Astrocyte of the hippocampus (primary cell): ENCODE measurements at regions not wholly inside any gene's neighbourhood (a gene's known extent, or its start where the extent isn't known, plus 50 kb on each side); places are given as distances from the start of the nearest gene placed in this dataset.

ENCODE experiments used
- DNase-seq: peaks from one replicate; pipeline ENCODE4 v3.0.0; 2011; ENCODE audit warnings: low read depth, low spot score

GRCh38 chr13:79781829-79782540 lies 301.0 kb downstream of the NDFIP2 start:
- DNase-seq: no peak

DNA sequence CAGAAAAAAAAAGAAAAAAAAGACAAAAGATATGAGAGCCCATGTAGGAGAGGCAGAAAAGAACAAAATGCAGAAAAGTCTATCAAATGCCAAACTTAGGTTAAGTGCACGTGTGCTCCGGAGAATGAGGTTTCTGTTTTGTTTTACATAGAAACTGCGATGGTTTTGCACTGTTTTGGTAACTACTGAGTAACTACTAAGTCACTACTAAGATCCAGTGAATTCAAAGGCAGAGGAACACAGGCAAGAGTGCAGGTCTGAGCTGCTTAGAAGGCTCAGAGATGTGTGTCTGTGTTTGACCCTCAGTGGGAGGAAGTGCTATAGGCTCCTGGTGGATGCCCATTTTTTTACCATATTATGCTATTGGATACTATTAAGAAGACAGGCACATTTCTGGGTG lies 299.3 kb downstream of the NDFIP2 start:
- peak; percentile 47 for DNase-seq

DNA sequence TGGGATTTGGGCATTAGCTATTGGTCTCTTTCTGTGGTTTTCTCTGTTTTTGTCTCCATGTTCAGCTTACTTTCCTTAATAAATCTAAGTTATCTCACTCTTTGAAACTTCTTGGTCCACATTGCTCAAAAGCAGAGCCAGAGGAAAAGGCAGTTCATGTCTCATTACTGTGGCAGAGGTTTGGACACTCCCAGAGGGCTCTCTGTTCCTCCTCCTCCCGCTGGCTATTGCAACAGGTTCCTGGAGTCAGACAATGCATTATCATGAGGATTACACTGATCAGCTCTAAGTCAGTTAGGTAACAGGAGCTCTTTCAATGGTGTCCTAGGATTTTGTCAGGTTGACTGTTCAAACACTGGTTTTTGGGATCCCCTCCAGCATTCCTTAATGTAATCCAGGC lies 298.8 kb downstream of the NDFIP2 start:
- peak; percentile 49 for DNase-seq

- DNase-seq: no peak
These were observed 297.9 kb downstream of the NDFIP2 start for GRCh38 chr13:79778741-79779460.

- no peak for DNase-seq
These were observed 296.5 kb downstream of the NDFIP2 start for GRCh38 chr13:79777504-79777903.

- DNase-seq: no peak
These were observed 295.8 kb downstream of the NDFIP2 start for GRCh38 chr13:79776531-79777295.

GRCh38 chr13:79775830-79776229 lies 294.9 kb downstream of the NDFIP2 start:
- DNase-seq: peak; percentile 86

- no peak for DNase-seq
These were observed 291.9 kb downstream of the NDFIP2 start for GRCh38 chr13:79772811-79773210.

DNA sequence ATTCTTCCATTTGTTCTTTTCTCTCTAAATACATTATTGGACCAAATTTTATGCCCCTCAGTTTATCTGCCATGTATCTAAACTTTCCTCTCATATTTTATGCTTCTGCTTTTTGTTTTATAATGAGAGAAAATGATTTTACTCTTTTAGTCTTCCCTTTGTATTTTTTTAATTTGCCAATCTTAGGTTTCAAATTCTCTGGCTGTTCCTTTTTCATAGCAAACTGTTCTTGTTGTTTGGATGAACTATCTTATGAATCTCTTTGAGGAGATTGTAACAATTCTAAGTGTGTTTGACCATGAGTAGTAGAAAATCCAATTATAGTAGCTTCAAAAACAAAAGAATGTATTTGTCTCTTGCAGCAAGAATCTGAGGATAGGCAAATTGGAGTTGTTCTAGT lies 290.5 kb downstream of the NDFIP2 start:
- DNase-seq: no peak

DNA sequence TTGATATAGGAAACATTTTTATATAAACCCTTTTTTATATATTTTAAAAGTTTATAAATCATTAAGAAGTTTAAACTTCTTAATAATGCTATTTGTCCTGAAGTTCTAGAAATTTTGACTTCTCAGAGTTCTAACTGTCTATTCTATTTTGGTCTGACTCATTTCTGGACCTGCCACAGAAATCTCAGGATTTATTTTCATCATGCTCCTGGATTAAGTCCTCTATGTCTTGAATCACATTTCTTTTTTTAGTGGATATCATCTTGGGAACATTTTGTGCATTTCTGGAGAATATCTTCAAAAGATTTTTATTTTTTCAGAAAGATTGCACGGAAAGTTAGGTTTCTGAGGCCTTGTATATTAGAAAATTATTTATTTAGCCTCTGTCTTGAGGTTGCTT lies 289.1 kb downstream of the NDFIP2 start:
- no peak for DNase-seq

- peak; percentile 48 for DNase-seq
These were observed 286.2 kb downstream of the NDFIP2 start for GRCh38 chr13:79767126-79767525.

DNA sequence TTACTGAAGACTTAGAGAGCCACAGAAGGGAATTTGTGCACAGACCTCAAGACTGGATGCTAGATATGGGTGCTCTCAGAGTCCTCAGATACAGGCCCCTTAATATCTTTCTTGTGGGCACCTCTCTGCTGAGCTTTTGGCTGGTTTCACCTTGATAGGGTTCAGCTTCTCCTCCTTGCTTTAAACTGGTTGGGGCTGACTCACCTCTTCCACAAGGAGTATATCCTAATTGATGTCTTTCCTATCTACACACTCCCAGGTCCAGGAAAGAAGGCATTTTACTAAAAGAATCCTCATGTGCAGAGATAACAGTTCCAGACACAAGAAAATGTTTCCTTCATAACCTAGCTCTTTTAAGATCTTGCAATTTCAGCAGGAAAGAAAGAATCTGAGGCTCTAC lies 284.4 kb downstream of the NDFIP2 start:
- DNase-seq: no peak

- peak; percentile 87 for DNase-seq
These were observed 269.1 kb downstream of the NDFIP2 start for GRCh38 chr13:79749984-79750551.

GRCh38 chr13:79749566-79749965 lies 268.6 kb downstream of the NDFIP2 start:
- no peak for DNase-seq

DNA sequence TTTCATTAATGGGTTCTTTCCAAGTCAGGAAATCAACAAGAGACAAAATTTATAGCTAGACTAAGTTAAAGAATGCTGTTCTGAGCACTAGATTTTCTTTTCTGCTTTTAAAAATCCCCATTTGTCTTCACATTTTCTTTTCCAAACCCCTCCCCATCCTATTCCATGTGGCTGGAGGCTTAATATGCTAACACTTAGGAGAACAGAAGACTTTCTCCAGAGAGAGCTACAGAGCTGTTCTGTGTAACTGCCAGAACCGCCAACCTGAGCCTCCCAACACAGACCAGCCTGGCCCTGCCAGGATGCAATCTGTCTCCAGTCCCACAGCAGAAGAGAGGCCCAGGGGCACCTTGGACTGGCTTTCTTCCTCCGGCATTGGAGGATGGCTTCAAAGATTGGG lies 264.1 kb downstream of the NDFIP2 start:
- no peak for DNase-seq

DNA sequence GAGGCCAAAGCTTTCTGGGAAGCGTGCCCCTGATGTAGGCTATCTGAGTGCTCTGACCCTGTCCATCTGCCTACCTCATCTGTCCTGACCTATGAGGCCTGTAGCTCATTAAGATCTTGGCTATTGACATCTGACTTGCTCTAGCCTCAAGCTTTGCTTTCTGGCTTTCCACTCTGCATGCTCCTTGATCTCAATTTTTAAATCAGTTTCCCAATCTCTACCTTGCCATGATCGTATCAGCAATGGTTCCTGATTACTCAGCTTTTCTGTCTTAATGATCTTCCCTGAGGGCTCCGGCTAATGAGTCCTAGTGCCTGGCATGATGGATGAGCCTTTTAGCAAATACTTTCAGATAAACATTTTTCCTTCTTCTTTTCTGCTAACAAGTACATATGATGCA lies 262.0 kb downstream of the NDFIP2 start:
- DNase-seq: no peak

GRCh38 chr13:79740991-79741390 lies 260.0 kb downstream of the NDFIP2 start:
- DNase-seq: peak; percentile 46

GRCh38 chr13:79736356-79736755 lies 255.4 kb downstream of the NDFIP2 start:
- no peak for DNase-seq

GRCh38 chr13:79735228-79735627 lies 254.3 kb downstream of the NDFIP2 start:
- peak; percentile 65 for DNase-seq

- no peak for DNase-seq
These were observed 246.1 kb downstream of the NDFIP2 start for GRCh38 chr13:79727086-79727485.

DNA sequence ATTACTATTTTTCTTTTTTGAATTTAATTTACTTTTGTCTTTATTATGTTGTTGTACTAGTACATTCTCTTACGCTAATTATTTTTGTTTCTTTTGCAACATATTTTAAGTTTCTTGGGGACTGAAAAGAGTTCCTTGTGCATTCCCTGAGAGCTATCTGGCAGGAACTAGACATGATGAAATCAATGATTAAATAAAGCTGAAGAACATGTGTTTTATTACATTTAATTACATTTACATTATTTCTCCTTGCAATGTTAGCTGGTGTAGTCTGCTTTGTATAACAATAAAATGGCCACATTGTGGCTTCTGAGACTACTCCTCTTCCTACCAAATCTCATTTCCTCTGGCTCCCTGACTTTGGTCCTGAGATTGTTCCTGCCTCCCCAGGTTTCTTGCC lies 244.9 kb downstream of the NDFIP2 start:
- no peak for DNase-seq
